ENCODE measurements at regions not wholly inside any gene's neighbourhood (a gene's known extent, or its start where the extent isn't known, plus 50 kb on each side); places are given as distances from the start of the nearest gene placed in this dataset.

- no peak for TF ChIP-seq AFF4 (CRISPR knock-in tag; IDR thresholded peaks at IDR 0.05)
- TF ChIP-seq GRHL1 (CRISPR knock-in tag; conservative IDR thresholded peaks at IDR 0.05) = no peak
- no peak for TF ChIP-seq ZNF724P (CRISPR knock-in tag; IDR thresholded peaks at IDR 0.05; ENCODE audit: borderline replicate concordance)
These were observed 114.0 kb upstream of the PLET1 start (continued) for GRCh38 chr11:112374486-112375140.

- no peaks in the 10 kb centered on the region for H3K4me1 ChIP-seq (ENCODE audit: insufficient read depth, low read length)
- in situ Hi-C loops (cut with HindIII; ENCODE audit: extremely low pct_ligation_motif_present, low pct_unique_long_range_greater_than_20kb) = no loop called here
- ATAC-seq (no peak), FAIRE-seq (no peak), DNase-seq (ENCODE audit: low spot score) (no peak)
- H3K9ac ChIP-seq (ENCODE audit: insufficient read depth, low read depth, low read length) = no peak overlapping the region
- no peak overlapping the region for H2AFZ ChIP-seq (ENCODE audit: low read length)
- H3K27me3 ChIP-seq (ENCODE audit: control insufficient read depth in 1 of 2, insufficient read depth in 2 of 2, low read length in 2 of 2) = peaks cover 0 to 24% of the 10 kb centered on the region in 2 experiments; a peak in 1 of 5 replicates
- H3K79me2 ChIP-seq (ENCODE audit: insufficient read depth, low read length) = no peaks in the 10 kb centered on the region
- no peaks in the 10 kb centered on the region for H3K9me3 ChIP-seq (ENCODE audit: low read length)
- no peak overlapping the region for H3K27ac ChIP-seq (ENCODE audit: extremely low read length, insufficient read depth, low read length)
- ChIA-PET POLR2A (no interaction called here), CTCF (ENCODE audit: low intra/inter-chr PET ratio, low total read pairs) (no interaction called here)
- H3K36me3 ChIP-seq (replicated peaks in 1 of 2; ENCODE audit: control insufficient read depth in 1 of 2, insufficient read depth in 2 of 2, low read length in 2 of 2) = no peaks in the 10 kb centered on the region
- no peak overlapping the region for H3K4me3 ChIP-seq (replicated peaks in 1 of 3; ENCODE audit: insufficient read depth in 1 of 3, low read depth in 2 of 3, low read length in 3 of 3)
- H4K20me1 ChIP-seq (ENCODE audit: insufficient read depth, low read length) = no peaks in the 10 kb centered on the region
- WGBS (ENCODE audit: low lambda C conversion rate) = 4% methylated on average over 4 of the region's 4 CpGs
- intact Hi-C loops (cut with micrococcal nuclease; ENCODE audit: unreplicated experiment) = no loop called here
- no peak overlapping the region for H3K4me2 ChIP-seq (ENCODE audit: low read depth, low read length)
- BruUV-seq (replicated peaks) = no TSS peak
- TF ChIP-seq YY1 (IDR thresholded peaks at IDR 0.05; ENCODE audit: insufficient read depth, insufficient replicate concordance, low read depth, low read length) = no peak
- no peak for TF ChIP-seq RERE (CRISPR knock-in tag; IDR thresholded peaks at IDR 0.05; ENCODE audit: low read depth)
- TF ChIP-seq EHMT2 (IDR thresholded peaks at IDR 0.05; ENCODE audit: borderline replicate concordance, low read depth, low read length) = no peak
- no peak for TF ChIP-seq HOMEZ (CRISPR knock-in tag; IDR thresholded peaks at IDR 0.05; ENCODE audit: low read depth)
- TF ChIP-seq DRAP1 (CRISPR knock-in tag; IDR thresholded peaks at IDR 0.05) = no peak
- TF ChIP-seq ISL2 (CRISPR knock-in tag; IDR thresholded peaks at IDR 0.05) = no peak
These were observed 117.3 kb upstream of the PLET1 start for GRCh38 chr11:112377946-112378345.

Data from HepG2 (cell line).